A673 (cell line): ENCODE measurements at regions not wholly inside any gene's neighbourhood (a gene's known extent, or its start where the extent isn't known, plus 50 kb on each side); places are given as distances from the start of the nearest gene placed in this dataset.

Source experiments
- BruUV-seq: library from RNA; stranded (reverse); fragments of 400-500 nt; replicated peaks from 2 replicates; lab custom pipeline; 2021; lab: Mats Ljungman, UMichigan
- CTCF ChIA-PET: fragments of 300-600 bp; sonication (Branson Sonifier 250); formaldehyde crosslinking; loops from one replicate; lab custom pipeline; 2022; ENCODE audit warnings: antibody characterized with exemption; lab: Charles Lee
- POLR2A ChIA-PET: fragments of 300-600 bp; sonication (Branson Sonifier 250); formaldehyde crosslinking; loops from one replicate; lab custom pipeline; 2022; ENCODE audit warnings: antibody characterized with exemption; ENCODE audit not compliant: low non-redundant PET; lab: Charles Lee
- DNase-seq: peaks from one replicate; pipeline ENCODE4 v3.0.0-alpha.2; 2015; ENCODE audit warnings: low spot score
- H3K27ac ChIP-seq: fragments of 200-600 bp; sonication (generic); 2 replicates; pipeline ENCODE4 v1.5.1; 2016; ENCODE audit warnings: mixed run types, low read depth, mild to moderate bottlenecking, mixed read lengths, antibody characterized with exemption, low read length; ENCODE audit not compliant: poor library complexity, severe bottlenecking
- H3K27me3 ChIP-seq: fragments of 200-600 bp; sonication (generic); replicated peaks from 2 replicates; pipeline ENCODE4 v1.6.1; 2017; ENCODE audit warnings: mixed run types, low read depth, mild to moderate bottlenecking, mixed read lengths, antibody characterized with exemption, low read length; ENCODE audit not compliant: insufficient read depth, poor library complexity
- H3K36me3 ChIP-seq: fragments of 200-600 bp; sonication (generic); 2 replicates; pipeline ENCODE4 v1.6.1; 2016; ENCODE audit warnings: mixed run types, mild to moderate bottlenecking, mixed read lengths, antibody characterized with exemption, low read length; ENCODE audit not compliant: insufficient read depth, poor library complexity, severe bottlenecking
- H3K4me1 ChIP-seq: fragments of 200-600 bp; sonication (generic); 2 replicates; pipeline ENCODE4 v1.6.1; 2017; ENCODE audit warnings: mixed run types, mild to moderate bottlenecking, mixed read lengths, antibody characterized with exemption, low read length; ENCODE audit not compliant: insufficient read depth, poor library complexity, severe bottlenecking
- H3K4me3 ChIP-seq: fragments of 200-600 bp; sonication (generic); 2 replicates; pipeline ENCODE4 v1.5.1; 2016; ENCODE audit warnings: low read depth, mixed run types, mild to moderate bottlenecking, mixed read lengths, low read length; ENCODE audit not compliant: poor library complexity, severe bottlenecking
- H3K9me3 ChIP-seq: fragments of 200-600 bp; sonication (generic); 2 replicates; pipeline ENCODE4 v1.6.1; 2016; ENCODE audit warnings: mixed run types, low read depth, mild to moderate bottlenecking, mixed read lengths, antibody characterized with exemption, low read length; ENCODE audit not compliant: poor library complexity, severe bottlenecking
- EZH2 ChIP-seq: fragments of 200-600 bp; sonication (generic); IDR thresholded peaks from 2 replicates; pipeline ENCODE4 v1.6.1; 2017; ENCODE audit warnings: borderline replicate concordance, low read depth, mild to moderate bottlenecking, mixed read lengths, antibody characterized with exemption, low read length; ENCODE audit not compliant: poor library complexity, severe bottlenecking
- intact Hi-C: fragments of 100-400 bp; cut with micrococcal nuclease; formaldehyde crosslinking; loops from one replicate; pipeline ENCODE4 v1.10.0; 2022; ENCODE audit not compliant: unreplicated experiment
- TF ChIP-seq, protein P1 (sequence below): fragments of 300-800, 200-600 bp; sonication (generic); conservative IDR thresholded peaks from 2 replicates; pipeline ENCODE4 v1.5.1; 2017; ENCODE audit warnings: low read depth, mild to moderate bottlenecking, antibody characterized with exemption, low read length, moderate library complexity, mixed read lengths

GRCh38 chr14:53215101-53215500 is 62.0 kb upstream of the DDHD1 start:
- ChIA-PET POLR2A (no interaction called here), CTCF (no interaction called here)
- BruUV-seq, result no TSS peak
- intact Hi-C loops, result no loop called here
- H3K4me3 ChIP-seq, result no peak overlapping the region
- H3K36me3 ChIP-seq, result no peaks in the 10 kb centered on the region
- no peak overlapping the region for H3K27ac ChIP-seq
- no peaks in the 10 kb centered on the region for H3K27me3 ChIP-seq
- no peak for DNase-seq
- no peaks in the 10 kb centered on the region for H3K4me1 ChIP-seq
- TF ChIP-seq, protein P1, sequence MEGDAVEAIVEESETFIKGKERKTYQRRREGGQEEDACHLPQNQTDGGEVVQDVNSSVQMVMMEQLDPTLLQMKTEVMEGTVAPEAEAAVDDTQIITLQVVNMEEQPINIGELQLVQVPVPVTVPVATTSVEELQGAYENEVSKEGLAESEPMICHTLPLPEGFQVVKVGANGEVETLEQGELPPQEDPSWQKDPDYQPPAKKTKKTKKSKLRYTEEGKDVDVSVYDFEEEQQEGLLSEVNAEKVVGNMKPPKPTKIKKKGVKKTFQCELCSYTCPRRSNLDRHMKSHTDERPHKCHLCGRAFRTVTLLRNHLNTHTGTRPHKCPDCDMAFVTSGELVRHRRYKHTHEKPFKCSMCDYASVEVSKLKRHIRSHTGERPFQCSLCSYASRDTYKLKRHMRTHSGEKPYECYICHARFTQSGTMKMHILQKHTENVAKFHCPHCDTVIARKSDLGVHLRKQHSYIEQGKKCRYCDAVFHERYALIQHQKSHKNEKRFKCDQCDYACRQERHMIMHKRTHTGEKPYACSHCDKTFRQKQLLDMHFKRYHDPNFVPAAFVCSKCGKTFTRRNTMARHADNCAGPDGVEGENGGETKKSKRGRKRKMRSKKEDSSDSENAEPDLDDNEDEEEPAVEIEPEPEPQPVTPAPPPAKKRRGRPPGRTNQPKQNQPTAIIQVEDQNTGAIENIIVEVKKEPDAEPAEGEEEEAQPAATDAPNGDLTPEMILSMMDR, result no peak
- TF ChIP-seq EZH2, result no peak
- H3K9me3 ChIP-seq, result no peaks in the 10 kb centered on the region

GRCh38 chr14:53214384-53214783 is 61.3 kb upstream of the DDHD1 start:
- BruUV-seq, result no TSS peak
- Histone ChIP-seq H3K9me3 (no peaks in the 10 kb centered on the region), H3K4me1 (no peaks in the 10 kb centered on the region), H3K27me3 (no peaks in the 10 kb centered on the region), H3K36me3 (no peaks in the 10 kb centered on the region), H3K27ac (no peak overlapping the region), H3K4me3 (no peak overlapping the region)
- no peak for DNase-seq
- ChIA-PET POLR2A (no interaction called here), CTCF (no interaction called here)
- TF ChIP-seq, protein P1, result no peak
- TF ChIP-seq EZH2, result no peak
- intact Hi-C loops, result no loop called here

DNA sequence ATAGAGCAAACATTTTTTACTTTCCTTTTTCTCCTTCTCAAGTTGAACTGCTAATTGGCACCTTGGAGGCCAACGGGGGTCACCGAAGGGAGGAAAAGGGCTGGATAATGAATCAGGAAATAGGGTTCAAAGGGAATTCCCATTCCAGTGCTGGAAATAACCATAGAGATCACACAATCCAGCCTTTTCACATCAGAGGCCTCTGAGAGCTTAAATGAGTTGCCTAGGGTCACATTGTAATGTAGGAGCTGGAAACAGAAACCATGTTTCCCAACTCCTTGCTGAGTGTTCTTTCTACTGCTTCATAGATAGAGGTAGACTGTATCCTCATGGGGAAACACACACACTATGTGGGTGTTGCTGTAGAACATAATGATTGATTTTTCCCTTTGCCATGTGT is 60.6 kb upstream of the DDHD1 start:
- Histone ChIP-seq H3K4me3 (no peak overlapping the region), H3K4me1 (no peaks in the 10 kb centered on the region), H3K27ac (no peak overlapping the region), H3K9me3 (no peaks in the 10 kb centered on the region), H3K27me3 (no peaks in the 10 kb centered on the region), H3K36me3 (no peaks in the 10 kb centered on the region)
- TF ChIP-seq, protein P1, result no peak
- no peak for TF ChIP-seq EZH2
- BruUV-seq, result no TSS peak
- ChIA-PET CTCF (no interaction called here), POLR2A (no interaction called here)
- DNase-seq, result no peak
- intact Hi-C loops, result no loop called here
